ENCODE measurements at regions not wholly inside any gene's neighbourhood (a gene's known extent, or its start where the extent isn't known, plus 50 kb on each side); places are given as distances from the start of the nearest gene placed in this dataset.

GRCh38 chr10:126843299-126843934 is 61.8 kb upstream of the DOCK1 start:
- H3K4me3 ChIP-seq (ENCODE audit: low read depth, low read length), result no peak overlapping the region
- no peak for DNase-seq (ENCODE audit: low read depth)
- TF ChIP-seq POLR2A (IDR thresholded peaks at IDR 0.05; ENCODE audit: extremely low read depth, insufficient read length) (no peak), MYC (IDR thresholded peaks at IDR 0.05; ENCODE audit: low read depth, low read length) (no peak), MAX (IDR thresholded peaks at IDR 0.05; ENCODE audit: low read depth, low read length) (no peak)

- TF ChIP-seq MAX (IDR thresholded peaks at IDR 0.05; ENCODE audit: low read depth, low read length) (no peak), MYC (IDR thresholded peaks at IDR 0.05; ENCODE audit: low read depth, low read length) (no peak), CTCF (IDR thresholded peaks at IDR 0.05; ENCODE audit: low read depth, low read length) (no peak), POLR2A (IDR thresholded peaks at IDR 0.05; ENCODE audit: extremely low read depth, insufficient read length) (no peak)
- no peak for DNase-seq (ENCODE audit: low read depth)
- H3K4me3 ChIP-seq (ENCODE audit: low read depth, low read length), result no peak overlapping the region
These were observed 60.8 kb upstream of the DOCK1 start for GRCh38 chr10:126844406-126844805.

GRCh38 chr10:126846469-126846868 is 58.8 kb upstream of the DOCK1 start:
- DNase-seq (ENCODE audit: low read depth), result no peak
- no peak overlapping the region for H3K4me3 ChIP-seq (ENCODE audit: low read depth, low read length)
- no peak for TF ChIP-seq CTCF (IDR thresholded peaks at IDR 0.05; ENCODE audit: low read depth, low read length)
- TF ChIP-seq MAX (IDR thresholded peaks at IDR 0.05; ENCODE audit: low read depth, low read length), result no peak
- TF ChIP-seq POLR2A (IDR thresholded peaks at IDR 0.05; ENCODE audit: extremely low read depth, insufficient read length), result no peak
- no peak for TF ChIP-seq MYC (IDR thresholded peaks at IDR 0.05; ENCODE audit: low read depth, low read length)

- TF ChIP-seq CTCF (IDR thresholded peaks at IDR 0.05; ENCODE audit: low read depth, low read length), result no peak
- TF ChIP-seq MYC (IDR thresholded peaks at IDR 0.05; ENCODE audit: low read depth, low read length), result no peak
- TF ChIP-seq POLR2A (IDR thresholded peaks at IDR 0.05; ENCODE audit: extremely low read depth, insufficient read length), result no peak
- TF ChIP-seq MAX (IDR thresholded peaks at IDR 0.05; ENCODE audit: low read depth, low read length), result no peak
- no peak overlapping the region for H3K4me3 ChIP-seq (ENCODE audit: low read depth, low read length)
- no peak for DNase-seq (ENCODE audit: low read depth)
These were observed 58.3 kb upstream of the DOCK1 start for GRCh38 chr10:126846959-126847358.

GRCh38 chr10:126847666-126848065 is 57.6 kb upstream of the DOCK1 start:
- DNase-seq (ENCODE audit: low read depth), result no peak
- TF ChIP-seq POLR2A (IDR thresholded peaks at IDR 0.05; ENCODE audit: extremely low read depth, insufficient read length) (no peak), MAX (IDR thresholded peaks at IDR 0.05; ENCODE audit: low read depth, low read length) (no peak), MYC (IDR thresholded peaks at IDR 0.05; ENCODE audit: low read depth, low read length) (no peak)
- no peak overlapping the region for H3K4me3 ChIP-seq (ENCODE audit: low read depth, low read length)

- no peak for DNase-seq (ENCODE audit: low read depth)
- H3K4me3 ChIP-seq (ENCODE audit: low read depth, low read length), result no peak overlapping the region
- no peak for TF ChIP-seq MAX (IDR thresholded peaks at IDR 0.05; ENCODE audit: low read depth, low read length)
- no peak for TF ChIP-seq POLR2A (IDR thresholded peaks at IDR 0.05; ENCODE audit: extremely low read depth, insufficient read length)
- no peak for TF ChIP-seq CTCF (IDR thresholded peaks at IDR 0.05; ENCODE audit: low read depth, low read length)
- TF ChIP-seq MYC (IDR thresholded peaks at IDR 0.05; ENCODE audit: low read depth, low read length), result no peak
These were observed 55.6 kb upstream of the DOCK1 start for GRCh38 chr10:126849646-126850045.

All from NB4 (cell line).